AG08396 (cell line): ENCODE measurements at regions not wholly inside any gene's neighbourhood (a gene's known extent, or its start where the extent isn't known, plus 50 kb on each side); places are given as distances from the start of the nearest gene placed in this dataset.
A peak's percentile ranks its signal among the peaks of the same experiment; 100 is the strongest.
"Not testable (repeated sequence)": the region's sequence is repeated elsewhere in the genome, so short reads cannot be mapped to it uniquely, and the experiment has no call there.

ENCODE experiments used
- DNase-seq: peaks from one replicate; pipeline ENCODE4 v3.0.0; 2012; ENCODE audit warnings: low spot score, mixed read lengths

DNA sequence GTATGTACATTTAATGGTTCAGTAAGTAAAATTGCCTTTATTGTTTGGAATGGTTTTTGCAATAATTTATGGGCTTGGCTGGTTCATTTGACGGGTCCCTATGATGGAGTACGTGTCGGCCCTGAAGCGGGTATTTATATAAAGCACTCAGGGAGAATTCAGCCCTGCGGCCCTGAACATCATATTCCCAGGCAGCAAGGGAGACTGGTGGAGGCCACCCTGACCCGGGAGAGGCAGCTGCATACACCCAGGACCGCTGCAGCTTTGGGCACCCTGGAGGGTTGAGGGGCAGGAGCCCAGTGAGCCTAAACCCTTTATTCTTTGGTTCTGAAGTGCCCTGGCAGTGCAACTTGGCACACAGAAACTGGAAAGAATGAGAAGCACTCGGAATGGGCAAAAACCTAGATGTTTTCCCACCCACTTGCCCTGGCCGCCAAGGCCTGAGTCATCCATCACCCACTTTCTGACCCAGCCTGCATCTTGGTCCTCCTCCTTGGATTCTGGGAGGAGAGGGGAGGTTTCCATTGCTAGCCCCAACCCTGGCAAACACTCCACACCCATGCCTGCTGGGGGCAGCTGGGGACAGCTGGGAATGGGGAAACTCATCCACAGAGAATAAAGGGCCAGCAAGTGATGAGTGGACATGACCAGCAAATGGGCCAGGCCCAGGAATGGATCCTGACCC lies 162.2 kb upstream of the TNRC6C start:
- no peak for DNase-seq

DNA sequence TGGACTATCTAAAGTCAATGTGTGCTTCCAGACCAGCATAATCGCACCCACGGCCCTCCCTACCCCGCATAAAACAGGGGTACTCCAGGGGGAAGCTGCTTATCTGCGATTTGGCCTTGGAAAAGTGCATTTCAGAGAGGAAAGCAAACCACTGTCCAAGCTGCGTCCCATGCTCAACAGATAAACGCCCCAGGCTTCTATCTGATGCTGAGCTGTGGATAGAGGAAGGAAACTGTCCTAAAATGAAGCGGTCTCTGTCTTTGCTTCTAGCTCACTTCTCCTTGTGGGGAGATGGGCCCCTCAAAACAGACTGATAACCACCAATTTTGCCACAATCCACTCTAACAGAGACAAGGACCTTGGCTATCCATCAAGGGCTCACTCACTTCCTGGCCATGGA lies 160.5 kb upstream of the TNRC6C start:
- no peak for DNase-seq

DNA sequence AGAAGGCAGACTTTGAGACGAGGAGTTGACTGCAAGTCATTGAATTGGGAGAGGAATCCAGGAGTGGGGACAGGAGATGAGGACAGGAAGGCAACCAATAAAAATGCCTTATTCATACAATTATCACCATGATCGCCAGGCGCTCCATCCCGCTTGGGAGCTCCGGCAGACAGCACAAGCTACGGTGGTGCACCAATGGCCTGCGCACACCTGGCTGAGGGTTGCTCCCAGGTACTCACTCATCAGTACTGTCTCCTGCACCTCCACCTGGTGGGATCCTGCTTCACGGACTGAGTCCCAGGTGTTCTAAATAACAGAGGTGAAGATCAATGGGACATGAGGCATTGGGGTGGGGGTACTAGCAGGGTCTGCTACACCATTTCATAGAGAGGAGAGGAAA lies 160.0 kb upstream of the TNRC6C start:
- no peak for DNase-seq

DNA sequence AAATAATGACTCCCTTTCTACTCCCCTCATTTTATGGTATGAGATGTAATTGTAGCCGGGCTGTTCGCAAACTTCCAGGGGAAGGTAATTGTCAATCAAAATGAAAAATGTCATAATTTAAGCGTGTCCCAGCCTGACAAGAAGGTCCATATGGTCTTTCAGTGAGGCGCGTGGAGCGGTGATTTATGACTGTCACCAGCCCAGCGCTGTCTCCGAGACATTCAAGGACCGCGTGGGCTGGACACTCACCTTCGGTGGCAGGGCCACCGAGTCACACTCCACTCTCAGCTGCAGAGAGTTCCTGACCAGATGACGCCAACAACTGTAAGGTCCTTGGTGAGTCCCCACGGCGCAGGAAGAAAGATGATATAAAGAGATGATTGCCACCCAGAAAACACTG lies 157.7 kb upstream of the TNRC6C start:
- DNase-seq, result no peak

DNA sequence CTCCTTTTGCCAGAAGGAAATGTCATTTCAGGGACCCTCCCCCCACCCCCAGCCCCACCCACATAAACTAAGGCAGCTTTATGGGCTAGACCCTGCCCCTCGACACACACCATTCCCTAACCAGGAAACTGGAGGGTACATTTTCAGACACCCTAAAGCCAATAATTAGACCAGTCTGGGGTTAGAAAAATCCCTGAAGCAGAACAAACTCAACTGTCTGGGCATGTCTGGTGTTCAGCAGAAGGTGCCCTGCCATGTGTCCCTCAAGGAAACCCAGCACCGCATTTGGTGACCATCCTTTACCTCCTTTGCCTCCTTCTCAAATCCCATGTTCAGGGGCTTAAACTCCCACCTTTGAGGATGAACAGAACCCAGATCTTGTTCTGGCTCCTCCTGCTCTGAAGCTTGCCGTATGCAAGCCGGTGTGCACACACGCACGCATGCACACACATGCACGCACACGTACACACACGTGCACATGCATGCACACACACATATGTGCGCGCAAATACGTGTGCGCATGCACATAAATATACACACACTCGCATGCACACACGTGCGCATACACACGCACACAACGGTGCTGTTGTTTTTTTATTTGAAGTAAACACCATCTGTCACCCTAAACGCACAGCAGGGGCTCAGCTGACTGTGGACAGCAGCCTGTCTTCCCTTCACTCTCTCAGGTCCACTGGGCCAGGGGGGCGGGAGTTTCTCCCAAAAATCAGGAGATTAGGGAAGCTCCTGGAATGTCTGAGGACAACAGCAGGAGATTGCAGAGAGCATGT lies 156.8 kb upstream of the TNRC6C start:
- no peak for DNase-seq

DNA sequence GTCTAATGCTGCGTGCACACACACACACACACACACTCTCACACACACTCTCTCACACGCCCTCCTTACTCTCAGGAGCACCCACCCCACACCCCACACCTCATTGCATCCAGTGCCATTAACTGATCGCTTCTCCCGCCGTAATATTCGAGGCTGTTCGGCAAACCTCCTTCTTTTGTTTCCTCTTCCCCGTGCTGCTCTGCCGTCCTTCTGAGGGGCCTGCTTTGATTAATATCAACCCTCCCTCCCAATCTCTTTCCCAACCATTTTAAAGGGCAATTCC lies 156.2 kb upstream of the TNRC6C start:
- no peak for DNase-seq

DNA sequence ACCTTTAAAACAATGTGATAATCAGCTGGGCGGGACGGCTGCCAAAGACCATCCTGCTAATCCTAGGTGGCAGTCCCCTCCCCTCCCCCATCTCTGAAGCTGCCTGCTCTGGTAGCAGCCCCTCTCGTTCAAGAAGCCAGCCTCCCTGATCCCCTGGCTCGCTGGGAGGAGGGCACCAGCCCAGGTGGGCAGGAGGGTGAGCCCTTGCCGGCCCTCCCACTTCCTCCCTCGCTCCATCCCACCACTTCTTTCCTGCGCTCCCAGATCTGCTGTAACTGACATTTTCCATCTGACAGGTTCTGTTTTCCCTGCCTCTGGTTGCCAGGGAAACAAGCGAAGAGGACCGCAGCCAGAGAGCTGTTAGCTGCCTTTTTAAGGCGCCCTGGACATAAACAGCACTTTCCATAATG lies 155.7 kb upstream of the TNRC6C start:
- no peak for DNase-seq

DNA sequence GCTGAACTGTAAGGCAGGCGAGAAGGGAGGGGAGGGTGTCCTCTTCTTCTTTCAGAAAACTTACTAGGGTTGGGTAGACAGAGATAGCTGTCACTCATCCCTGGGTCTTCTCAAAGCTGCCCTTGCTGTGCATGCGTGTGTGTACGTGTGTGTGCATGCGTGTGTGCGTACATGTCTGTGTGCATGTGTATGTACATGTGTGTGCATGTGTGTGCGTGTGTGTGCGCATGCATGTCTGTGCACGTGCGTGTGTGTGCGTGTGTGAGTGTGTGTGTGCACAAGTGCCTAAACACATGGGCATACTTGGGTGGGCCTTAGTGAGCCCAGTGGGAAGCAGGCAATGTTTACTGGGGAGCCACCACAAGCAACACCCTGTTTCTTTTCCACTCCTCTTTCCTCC lies 154.8 kb upstream of the TNRC6C start:
- DNase-seq, result no peak

DNA sequence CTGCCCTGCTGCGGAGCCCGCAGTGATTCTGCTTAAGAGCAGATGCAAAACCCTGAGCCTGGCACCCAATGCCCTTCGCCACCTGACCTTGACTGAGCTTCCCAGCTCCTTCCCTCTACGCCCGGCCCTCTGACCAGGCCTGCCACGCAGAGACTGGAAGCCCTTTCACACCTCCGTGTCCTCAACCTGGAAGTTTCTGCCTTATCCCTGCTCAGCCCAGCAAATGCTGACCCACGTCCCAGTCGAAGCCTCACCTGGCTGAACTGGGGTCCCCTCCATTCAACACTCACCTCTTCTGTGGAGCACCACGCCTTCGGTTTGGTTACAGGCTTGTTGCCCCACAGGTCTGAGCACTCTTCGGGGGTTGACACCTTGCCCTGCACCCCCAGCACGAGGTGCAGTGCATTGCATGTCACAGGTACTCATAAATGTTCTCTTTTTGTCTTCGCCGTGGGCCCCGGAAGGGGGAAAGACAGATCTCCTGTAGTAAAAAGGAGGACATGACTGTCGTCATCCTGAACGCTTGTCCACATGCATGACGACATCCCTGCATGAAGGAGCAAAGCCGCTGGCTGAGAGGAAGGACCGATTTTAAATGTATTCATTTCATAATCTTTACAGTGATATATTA lies 153.6 kb upstream of the TNRC6C start:
- DNase-seq, result no peak

DNA sequence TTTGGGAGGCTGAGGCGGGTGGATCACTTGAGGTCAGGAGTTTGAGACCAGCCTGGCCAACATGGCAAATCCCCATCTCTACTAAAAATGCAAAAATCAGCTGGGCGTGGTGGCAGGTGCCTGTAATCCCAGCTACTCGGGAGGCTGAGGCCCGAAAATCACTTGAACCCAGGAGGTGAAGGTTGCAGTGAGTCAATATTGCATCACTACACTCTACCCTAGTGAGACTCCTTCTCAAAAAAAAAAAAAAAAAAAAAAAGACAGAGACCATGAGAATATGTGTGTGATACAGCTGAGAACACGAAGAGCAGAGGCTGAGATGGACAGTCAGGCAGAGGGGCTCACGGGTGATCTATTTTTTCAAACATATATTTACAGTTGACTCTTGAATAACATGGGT lies 152.5 kb upstream of the TNRC6C start:
- not testable (repeated sequence) for DNase-seq

DNA sequence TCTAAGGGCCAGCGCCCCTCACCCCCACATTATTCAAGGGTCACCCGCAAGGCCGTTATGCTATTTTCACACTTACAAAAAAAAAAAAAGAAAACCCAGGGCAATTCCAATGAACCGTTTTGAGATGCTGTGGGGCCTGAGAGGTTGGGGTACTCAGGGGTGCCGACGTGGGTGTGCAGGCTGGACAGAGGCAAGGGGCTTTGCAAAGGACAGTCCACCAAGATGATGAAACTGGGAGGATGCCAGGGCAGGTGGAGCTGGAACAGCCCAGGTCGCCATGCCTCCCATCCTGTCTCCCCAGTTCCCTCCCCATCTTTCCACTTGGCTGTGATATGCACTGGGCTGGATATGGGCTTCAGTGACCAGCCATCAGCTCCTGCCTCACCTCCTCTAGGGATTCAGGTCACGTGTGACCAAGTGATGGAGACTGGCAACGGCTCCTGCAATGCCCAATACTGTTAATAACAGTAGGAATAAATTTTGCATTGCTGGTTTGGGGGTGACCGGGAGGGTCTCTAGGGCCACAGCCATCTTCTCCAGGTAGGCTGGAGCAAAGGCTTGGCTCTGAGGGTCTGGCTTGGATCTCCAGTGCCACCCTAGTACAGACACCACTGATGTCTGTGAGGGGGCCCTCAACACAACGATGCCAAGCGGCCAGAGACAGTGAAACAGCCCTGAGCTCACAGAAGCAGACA lies 151.3 kb upstream of the TNRC6C start:
- no peak for DNase-seq

DNA sequence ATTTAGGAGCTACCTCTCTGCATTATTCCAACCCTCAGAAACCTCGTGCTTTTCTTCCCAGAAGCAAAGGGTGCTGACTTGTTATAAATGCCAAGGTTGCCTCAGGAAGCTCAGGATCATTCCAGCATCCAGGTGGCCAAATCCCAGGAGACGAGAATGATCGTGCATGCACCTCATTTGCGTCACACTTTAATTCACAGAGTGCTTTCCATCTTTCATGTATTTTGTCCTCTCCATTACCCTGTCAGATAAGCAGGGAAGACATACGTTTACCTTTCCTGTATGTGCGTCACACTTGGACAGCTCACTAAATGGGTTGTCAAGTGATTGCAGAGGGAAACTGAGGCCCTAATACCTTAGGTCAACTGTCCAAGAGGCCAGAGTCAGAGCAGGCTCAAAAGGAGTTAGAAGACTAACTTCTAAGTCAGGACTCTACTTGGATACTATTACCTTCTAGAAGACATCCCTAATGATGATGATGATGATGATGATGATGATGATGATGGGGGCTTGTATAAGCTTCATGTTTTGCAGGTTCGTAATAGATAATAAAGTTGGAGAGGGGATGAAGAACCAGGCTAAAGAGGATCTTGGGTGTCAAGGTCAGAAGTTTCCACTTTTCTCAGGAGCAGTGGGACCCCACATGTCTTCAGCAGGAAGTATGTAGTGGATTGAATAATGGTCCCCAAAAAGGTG lies 150.6 kb upstream of the TNRC6C start:
- DNase-seq, result no peak

DNA sequence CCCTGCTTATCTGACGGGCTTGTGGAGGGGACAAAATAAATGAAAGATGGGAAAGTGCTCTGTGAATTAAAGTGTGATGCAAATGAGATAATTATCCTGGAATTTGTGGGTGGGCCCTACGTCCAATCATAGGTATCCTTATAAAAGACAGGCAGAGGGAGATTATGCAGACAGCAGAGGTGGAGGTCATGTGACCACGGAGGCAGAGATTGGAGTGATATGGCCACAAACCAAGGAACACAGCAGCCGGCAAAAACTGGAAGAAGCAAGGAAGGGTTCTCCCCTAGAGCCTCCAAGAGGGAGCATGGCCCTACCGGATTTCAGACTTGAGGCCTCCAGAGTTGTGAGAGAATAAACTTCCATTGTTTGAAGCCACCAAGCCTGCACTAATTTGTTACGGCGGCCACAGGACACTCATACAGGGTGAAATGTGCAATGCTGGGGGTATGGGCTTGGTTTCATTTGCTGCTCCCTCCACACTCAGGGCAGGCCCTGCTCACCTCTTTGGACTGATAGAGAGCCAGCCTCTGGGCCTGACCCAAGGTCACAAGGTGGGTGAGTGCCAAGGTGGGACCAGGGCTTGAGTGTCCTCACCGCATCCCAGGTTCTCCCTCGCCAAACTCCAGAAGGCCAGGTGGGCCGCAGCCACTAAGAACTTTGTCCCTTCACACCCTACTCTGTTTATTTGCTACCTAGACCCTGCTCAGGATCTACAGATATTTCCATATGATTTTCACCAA lies 149.6 kb upstream of the TNRC6C start:
- no peak for DNase-seq

DNA sequence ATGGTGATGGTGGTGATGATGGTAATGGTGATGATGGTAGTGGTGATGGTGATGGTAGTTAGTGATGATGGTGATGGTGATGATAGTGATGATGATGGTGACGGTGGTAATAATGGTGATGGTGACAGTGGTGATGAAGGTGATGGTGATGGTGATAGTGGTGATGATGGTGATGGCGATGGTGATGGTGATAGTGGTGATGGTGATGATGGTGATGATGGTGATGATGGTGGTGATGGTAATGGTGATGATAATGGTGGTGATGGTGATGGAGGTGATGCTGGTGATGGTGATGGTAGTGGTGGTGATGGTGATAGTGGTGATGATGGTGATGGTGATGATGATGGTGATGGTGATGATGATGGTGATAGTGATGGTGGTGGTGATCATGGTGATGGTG lies 148.7 kb upstream of the TNRC6C start:
- DNase-seq, result no peak

DNA sequence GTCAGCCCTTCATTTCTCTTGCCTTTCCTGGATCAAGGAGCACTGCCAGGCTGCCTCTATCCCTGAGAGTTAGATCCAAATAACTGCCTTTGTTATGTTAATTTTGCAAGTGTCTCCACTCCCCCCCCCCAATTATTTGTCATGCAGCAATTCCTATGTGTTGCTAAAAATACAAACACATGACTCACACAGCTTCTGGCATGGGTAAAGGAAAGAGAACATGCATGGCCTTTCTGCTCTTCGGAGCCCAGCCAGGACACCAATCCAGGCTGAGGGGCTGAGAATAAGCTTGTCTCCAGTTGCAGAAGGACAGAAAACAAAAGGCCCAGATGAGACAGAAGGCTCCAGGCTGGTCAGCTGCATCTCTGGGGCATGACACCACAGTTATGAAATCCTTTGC lies 148.0 kb upstream of the TNRC6C start:
- DNase-seq, result peak; percentile 55

DNA sequence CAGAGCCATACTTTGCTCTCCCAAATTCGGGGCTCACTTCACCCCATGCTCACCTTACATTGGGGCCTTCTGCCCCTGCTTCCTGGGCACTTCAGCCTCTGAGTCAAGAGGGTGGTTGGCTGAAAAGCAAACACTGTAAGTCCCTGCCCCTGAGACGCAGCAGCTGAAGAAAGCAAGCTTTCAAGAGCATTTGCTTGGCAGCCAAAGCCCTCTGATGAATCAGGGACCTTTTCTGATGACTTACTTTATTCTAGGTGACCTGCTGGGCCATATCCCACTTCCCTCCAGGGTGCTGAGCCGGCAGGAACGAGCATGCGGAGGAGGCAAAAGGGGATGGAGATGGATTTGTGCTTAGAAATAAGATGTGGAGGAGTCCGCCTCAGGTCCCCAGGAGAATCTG lies 147.0 kb upstream of the TNRC6C start:
- DNase-seq, result no peak

DNA sequence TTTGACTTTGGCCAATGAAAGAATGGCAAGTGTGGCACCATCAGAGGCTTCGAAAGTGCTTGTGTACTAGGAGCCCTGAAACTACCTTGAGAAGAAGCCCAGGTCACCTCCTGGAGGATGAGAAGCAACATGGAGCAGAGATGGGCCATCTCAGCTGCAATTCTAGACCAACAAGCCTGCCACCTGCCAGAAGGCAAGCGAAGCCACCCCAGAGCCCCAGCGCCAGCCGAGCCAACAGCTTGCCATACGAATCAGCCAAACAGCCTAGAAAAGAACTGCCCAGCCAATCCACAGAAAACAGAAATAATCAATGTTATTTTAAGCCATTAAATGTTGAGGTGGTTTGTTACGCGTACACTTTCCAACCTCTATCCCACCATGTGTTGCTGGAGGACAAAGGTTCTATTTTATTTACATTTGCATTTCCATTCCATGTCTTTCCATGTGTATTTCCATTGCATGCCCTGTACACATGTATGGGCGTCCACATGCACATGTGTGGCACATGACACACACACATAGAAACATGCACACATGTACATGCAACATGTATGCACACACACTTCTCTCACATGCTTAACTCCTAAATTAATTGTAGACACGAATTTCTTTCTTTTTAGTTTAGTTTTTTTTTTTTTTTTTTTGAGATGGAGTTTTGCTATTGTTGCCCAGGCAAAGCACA lies 144.3 kb upstream of the TNRC6C start:
- no peak for DNase-seq

DNA sequence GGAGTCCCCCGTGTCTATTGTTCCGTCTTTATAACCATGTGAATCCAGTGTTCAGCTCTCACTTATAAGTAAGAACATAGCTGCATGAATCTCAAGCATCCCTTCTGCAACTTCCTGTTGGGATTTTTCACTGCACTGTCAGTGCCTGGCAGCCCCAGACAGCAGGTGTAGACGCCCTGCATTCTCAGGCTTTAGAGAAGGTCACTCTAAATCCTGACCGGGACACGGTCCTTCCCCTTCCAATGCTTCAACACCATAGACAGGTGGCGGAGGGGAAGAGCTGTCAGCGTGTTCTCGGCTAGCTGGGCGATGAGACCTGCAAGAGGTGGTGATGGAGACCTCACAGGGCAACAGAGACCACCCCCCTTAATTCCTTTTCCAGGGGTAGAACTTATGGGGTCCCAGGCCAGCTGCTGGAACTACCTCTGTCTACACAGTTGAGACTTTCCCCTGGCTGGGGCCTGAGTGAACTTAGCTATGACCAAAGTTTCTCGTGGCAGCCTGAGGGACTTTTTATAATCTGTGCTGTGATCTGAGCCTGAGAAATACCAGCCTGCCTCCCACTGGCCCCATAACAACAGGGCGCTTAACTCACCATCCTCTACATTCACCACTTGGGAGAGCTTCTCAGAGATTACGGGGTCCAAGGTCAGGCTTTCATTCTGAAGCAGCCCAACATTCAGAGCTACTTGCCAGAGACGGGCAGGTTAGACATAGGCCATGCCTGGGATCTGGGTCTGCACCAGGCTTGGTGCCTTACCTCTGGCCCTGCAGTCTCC lies 143.2 kb upstream of the TNRC6C start:
- DNase-seq, result no peak

DNA sequence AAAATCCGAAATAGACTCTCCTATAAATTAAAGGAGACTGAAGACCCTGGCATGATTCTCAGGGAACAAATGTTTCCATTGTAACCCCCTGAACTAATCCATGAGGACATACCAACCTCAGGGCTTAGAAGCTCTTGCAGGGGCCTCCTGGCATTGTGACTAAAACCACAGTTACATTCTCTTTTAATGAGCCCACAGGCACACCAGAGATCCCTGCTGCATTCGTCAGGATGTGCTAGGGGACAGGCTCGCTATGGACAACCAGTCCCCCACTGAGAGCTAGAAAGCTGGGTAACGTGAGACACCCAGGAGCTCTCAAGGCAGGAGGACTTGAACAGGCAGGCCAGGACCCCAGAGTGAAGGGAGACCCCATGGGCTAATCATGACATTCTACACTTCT lies 140.6 kb upstream of the TNRC6C start:
- no peak for DNase-seq

DNA sequence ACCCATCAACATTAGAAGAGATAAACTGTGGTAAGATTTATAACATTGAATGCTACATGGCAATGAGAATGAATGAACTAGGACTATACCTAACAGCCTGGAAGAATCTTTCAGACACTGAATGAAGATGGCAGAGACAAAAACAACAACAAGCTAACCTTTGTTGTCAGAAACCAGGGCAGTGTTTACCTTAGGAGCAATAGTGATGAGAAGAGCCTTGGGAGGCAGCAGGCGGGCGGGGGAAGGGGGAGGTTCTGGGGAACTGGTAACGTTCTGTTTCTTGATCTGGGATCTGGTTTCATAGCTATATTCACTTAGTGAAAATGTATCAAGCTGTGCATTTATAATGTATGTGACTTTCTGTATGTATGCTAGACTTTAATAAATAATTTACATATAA lies 139.0 kb upstream of the TNRC6C start:
- no peak for DNase-seq
